ENCODE measurements at regions not wholly inside any gene's neighbourhood (a gene's known extent, or its start where the extent isn't known, plus 50 kb on each side); places are given as distances from the start of the nearest gene placed in this dataset.
"Not testable (repeated sequence)": the region's sequence is repeated elsewhere in the genome, so short reads cannot be mapped to it uniquely, and the experiment has no call there.

GRCh38 chr10:3556191-3557017, 228.6 kb downstream of the KLF6 start:
- not testable (repeated sequence) for TF ChIP-seq CTCF, POLR2A (IDR thresholded peaks at IDR 0.05)

All from right lobe of liver (tissue), 4 donors.